DND-41 (cell line): ENCODE measurements at regions not wholly inside any gene's neighbourhood (a gene's known extent, or its start where the extent isn't known, plus 50 kb on each side); places are given as distances from the start of the nearest gene placed in this dataset.

ENCODE experiments used
- EZH2 ChIP-seq: IDR thresholded peaks from 3 replicates; pipeline ENCODE4 v1.6.1; 2012; ENCODE audit warnings: borderline replicate concordance, low read depth, mild to moderate bottlenecking, moderate library complexity, low read length, inconsistent platforms; ENCODE audit not compliant: severe bottlenecking
- TF ChIP-seq, protein P1 (sequence below): IDR thresholded peaks from 2 replicates; pipeline ENCODE4 v1.5.1; 2012; ENCODE audit warnings: borderline replicate concordance, low read length, moderate library complexity, mild to moderate bottlenecking; ENCODE audit not compliant: poor library complexity, severe bottlenecking; ENCODE audit errors: extremely low read depth

DNA sequence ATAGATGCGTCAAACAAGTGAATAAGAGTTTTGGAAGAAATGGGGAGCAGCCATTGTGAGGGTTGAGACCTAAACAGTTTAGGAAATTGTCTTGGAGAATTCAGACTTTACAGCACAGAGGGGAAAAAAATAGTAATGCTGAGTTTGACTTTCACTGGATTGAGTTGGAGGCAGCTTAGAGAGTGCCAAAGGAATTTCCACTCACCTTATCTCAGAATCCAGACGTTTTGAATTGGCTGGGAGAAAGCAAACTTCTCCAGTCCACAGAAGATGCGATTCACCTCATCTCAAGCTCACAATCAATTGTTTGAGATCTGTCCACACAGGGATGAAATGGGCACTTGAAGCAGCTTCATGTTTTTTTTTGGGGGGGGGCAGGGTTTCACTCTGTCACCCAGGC, 663.5 kb upstream of the SALL1 start:
- TF ChIP-seq, protein P1, sequence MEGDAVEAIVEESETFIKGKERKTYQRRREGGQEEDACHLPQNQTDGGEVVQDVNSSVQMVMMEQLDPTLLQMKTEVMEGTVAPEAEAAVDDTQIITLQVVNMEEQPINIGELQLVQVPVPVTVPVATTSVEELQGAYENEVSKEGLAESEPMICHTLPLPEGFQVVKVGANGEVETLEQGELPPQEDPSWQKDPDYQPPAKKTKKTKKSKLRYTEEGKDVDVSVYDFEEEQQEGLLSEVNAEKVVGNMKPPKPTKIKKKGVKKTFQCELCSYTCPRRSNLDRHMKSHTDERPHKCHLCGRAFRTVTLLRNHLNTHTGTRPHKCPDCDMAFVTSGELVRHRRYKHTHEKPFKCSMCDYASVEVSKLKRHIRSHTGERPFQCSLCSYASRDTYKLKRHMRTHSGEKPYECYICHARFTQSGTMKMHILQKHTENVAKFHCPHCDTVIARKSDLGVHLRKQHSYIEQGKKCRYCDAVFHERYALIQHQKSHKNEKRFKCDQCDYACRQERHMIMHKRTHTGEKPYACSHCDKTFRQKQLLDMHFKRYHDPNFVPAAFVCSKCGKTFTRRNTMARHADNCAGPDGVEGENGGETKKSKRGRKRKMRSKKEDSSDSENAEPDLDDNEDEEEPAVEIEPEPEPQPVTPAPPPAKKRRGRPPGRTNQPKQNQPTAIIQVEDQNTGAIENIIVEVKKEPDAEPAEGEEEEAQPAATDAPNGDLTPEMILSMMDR = no peak
- TF ChIP-seq EZH2 = no peak
